AML-193 (cell line): ENCODE measurements at regions not wholly inside any gene's neighbourhood (a gene's known extent, or its start where the extent isn't known, plus 50 kb on each side); places are given as distances from the start of the nearest gene placed in this dataset.

ENCODE experiments used
- DNase-seq, 2 experiments: peaks; one replicate each; lab custom pipeline; 2025; lab: John Stamatoyannopoulos, UW

DNA sequence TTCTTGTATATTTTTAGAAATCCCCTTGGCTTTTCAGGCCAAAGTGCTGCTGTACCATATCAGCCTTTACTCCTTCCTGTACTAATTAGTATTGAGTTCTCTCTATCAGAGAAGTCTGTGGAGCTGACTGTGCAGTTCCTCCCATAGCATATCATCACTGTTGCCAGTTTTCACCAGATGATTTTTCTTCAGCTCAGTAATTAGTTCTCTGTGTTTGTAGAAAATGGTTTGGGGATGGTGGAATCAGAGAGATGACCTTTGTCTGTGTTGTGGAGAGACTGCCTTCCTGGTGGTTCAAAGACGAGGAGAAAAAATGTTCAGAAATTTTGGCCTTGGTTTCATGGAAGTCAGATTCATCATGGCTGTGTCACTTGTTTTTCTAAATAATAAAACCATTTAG lies 227.5 kb upstream of the ACTBL2 start:
- no peak for DNase-seq

DNA sequence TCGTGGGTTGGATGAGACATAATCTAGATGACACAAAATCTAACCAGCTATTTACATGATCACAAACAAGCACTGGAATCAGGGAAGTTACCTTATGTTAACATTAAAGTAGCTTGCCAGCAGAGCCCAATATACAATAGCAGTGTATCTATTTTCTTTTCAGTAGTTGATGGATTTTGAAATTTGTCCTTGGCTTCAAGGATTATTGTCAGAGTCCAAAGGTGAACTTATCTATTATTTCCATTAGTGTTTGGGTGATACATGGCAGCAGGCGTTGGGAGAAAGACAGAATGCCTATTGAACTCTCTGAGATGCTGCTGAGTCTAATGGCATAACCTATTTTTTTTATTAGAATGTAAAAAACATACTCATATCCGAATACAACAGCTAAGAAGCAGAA lies 223.2 kb upstream of the ACTBL2 start:
- DNase-seq, result no peak

- DNase-seq, result no peak
Observed at GRCh38 chr5:57703721-57704120, 221.1 kb upstream of the ACTBL2 start.

GRCh38 chr5:57700484-57700883 lies 217.9 kb upstream of the ACTBL2 start:
- DNase-seq, result no peak

DNA sequence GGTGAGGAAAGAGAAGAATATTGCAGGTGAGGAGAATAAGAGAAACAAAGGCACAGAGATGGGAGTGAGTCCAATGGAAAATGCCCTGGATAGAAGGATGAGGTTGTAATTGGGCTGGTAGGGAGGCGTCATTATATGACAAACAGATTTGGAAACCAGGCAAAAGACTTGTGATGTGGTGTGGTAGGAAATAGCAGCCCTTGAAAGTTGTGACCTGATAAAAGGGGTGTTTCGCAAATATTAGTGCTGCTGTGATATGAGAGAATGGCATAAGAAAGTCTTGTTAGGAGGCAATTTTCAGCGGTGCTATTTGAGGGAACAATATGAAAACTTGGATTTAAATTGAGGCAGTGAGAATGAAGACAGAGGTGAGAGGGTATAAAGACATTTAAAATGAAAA lies 217.5 kb upstream of the ACTBL2 start:
- no peak for DNase-seq

GRCh38 chr5:57698802-57699201 lies 216.2 kb upstream of the ACTBL2 start:
- no peak for DNase-seq

GRCh38 chr5:57698086-57698485 lies 215.5 kb upstream of the ACTBL2 start:
- DNase-seq, result no peak

- no peak for DNase-seq
Observed at GRCh38 chr5:57696825-57697570, 214.4 kb upstream of the ACTBL2 start.

- no peak for DNase-seq
Observed at GRCh38 chr5:57696389-57696769, 213.8 kb upstream of the ACTBL2 start.

DNA sequence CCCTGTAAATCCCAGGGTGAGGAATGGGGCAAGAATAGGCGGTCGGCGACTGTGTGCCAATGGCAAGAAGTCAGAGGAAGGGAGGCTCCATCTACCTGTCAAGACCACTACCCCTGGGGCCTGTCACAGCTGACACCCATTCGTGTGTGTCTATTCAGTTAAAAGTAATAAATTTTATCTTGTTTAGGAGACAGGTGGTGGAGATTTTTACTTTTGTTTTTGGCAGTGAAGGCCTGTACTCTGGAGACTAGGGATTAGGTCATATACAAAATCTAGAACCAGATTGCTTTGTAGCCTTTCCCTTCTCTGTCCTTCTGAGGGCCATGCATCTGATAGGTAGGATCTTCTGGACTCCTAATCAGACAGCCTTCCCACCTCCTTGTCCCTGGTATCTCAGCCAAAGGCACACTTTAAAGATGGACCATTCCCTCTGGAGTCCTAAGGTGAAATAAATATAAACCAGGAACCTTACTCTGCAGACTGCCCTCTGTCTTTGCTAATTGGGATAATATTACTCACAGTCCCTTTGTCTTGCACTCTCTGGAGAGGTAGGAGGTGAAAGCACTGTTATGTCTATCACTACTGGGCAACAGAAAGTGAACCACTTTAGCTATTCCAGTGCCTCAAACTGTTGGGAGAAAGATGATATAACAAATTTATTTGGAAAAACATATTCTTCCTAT lies 213.2 kb upstream of the ACTBL2 start:
- no peak for DNase-seq

DNA sequence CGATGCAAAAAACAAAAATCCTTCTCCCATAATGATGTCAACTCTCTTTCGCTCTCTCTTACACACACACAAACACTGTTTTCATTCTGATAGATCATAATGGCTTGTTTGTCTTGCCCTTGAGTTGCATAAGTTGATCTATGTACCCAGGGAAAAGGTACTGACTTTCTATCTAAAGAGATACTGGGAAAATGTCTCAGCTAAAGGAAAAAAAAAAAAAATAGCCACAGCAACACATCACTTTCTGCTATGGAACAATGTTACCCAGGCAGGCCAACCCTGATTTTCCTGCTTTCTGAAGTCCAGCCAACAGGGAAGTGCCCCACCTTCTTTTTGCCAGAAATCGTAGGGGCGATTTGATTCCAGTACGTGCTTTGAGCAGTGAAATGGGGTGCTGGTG lies 212.6 kb upstream of the ACTBL2 start:
- no peak for DNase-seq

DNA sequence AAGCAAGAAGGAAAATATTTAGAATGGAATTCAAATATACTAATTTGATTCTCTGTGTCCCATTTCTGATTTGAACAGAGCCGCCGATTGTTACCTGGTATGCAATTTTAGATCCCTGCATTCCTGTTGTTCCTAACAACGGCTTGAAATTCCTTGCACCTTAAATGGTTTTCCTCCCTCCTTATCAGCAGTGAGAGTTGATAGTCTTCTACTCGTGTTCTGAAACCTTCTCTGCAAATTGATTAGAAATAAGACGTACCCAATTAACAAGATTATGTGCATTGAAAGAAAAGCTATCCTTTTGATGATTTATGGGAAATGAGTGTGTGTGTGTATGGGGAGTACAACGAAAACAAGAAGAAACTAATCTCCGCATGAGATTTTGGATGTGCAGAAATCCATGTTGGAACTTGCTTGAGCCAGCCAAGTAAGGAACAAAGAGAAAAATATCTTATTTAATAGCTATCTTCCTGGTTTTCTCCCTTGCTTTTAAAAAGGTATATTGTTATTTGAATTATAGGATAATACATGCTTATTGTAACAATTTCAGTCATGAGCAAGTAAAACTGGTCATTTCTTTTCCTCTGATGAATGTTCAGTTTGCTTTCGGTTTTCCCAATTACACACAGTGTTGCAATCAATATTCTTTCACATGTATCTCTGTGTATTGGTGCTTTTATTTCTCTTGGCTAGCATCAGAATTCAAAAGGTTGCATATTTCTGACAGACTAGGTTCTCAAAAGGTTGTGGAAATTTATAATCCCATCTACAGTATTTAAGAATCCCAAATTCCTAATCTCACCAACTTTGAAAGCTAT lies 211.1 kb upstream of the ACTBL2 start:
- no peak for DNase-seq

GRCh38 chr5:57692582-57693487 lies 210.2 kb upstream of the ACTBL2 start:
- DNase-seq, result no peak

- no peak for DNase-seq
Observed at GRCh38 chr5:57690724-57691123, 208.1 kb upstream of the ACTBL2 start.

GRCh38 chr5:57687596-57687995 lies 205.0 kb upstream of the ACTBL2 start:
- DNase-seq, result no peak

GRCh38 chr5:57685516-57686255 lies 203.1 kb upstream of the ACTBL2 start:
- DNase-seq, result no peak

DNA sequence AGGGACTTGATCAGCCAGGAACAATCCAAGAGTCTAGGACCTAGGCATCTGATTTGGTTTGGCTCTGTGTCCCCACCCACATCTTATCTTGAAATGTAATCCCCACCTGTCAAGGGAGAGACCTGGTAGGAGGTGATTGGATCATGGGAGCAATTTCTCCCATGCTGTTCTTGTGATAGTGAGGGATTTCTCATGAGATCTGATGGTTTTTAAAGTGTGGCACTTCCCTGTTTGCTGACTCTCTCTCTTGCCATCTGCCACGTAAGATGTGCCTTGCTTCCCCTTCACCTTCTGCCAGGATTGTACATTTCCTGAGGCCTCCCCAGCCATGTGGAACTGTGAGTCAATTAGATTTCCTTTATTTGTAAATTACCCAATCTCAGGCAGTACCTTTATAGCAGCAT lies 201.7 kb upstream of the ACTBL2 start:
- DNase-seq, result no peak

GRCh38 chr5:57683036-57683630 lies 200.5 kb upstream of the ACTBL2 start:
- DNase-seq, result no peak

DNA sequence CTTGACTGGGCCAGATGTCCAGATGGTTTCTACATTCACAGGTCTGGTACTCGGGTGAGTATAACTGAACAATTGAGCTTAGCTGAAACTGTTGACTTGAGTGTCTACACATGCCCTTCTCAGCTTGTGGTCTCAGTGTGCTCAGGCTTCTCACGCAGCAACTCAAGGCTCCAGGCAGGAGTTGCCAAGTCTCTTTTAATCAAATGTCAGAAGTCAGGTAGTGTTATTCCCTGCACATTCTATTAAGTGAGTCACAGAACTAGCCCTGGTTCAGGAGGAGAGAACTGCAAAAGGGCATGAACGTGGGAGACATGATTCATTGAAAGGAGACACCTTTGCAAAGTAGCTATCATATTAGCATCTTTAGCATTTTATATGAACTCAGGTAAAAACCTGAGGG lies 199.3 kb upstream of the ACTBL2 start:
- no peak for DNase-seq

DNA sequence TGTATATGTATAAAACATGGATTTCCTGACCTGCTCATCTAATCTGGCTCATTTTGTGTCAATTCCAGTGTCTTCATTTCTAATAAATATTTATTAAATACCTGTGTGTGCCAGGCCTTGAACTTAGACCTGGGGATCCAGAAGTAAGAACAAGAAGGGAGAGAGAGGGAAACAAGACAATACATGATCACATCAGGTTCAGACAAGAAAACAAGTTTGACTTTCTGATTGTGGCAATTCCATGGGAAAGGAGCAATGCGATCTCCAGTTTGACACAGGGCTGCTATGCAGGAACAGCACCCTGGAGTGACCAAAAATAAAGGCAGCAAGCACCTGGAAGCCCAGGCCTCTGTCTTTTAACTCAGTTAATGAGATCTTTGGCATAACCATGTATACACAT lies 198.1 kb upstream of the ACTBL2 start:
- DNase-seq, result no peak

DNA sequence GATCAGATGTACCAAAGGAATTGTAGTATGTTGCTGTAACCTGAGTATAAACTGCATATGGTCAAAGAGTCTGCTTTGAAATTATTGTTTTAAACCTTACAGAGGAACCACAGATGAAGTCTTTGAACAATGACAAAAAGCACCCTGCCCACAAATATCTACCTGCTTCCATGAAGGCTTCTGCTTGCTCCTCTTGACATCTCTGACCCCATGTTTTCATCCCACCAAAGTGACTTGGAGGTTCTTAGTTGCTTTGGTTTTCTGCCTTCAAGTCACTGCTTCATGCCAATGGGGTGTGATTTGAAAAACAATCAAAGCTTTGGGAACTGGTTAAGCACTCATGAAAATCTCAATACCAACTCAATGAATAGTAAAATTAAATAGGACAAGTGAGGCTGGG lies 194.6 kb upstream of the ACTBL2 start:
- DNase-seq, result no peak
